K562 (cell line): ENCODE measurements at regions not wholly inside any gene's neighbourhood (a gene's known extent, or its start where the extent isn't known, plus 50 kb on each side); places are given as distances from the start of the nearest gene placed in this dataset.

Source experiments
- CTCF ChIP-seq, 3 experiments: IDR thresholded peaks in 2 of 3; conservative IDR thresholded peaks in 1 of 3; 2 replicates each; pipeline ENCODE4 v1.5.1; 2011 to 2012; ENCODE audit warnings: low read length in 3 of 3, mild to moderate bottlenecking in 3 of 3, control low read depth in 2 of 3, improper control_type of control experiment in 1 of 3, inconsistent platforms in 1 of 3, low read depth in 1 of 3, mixed read lengths in 1 of 3, moderate library complexity in 1 of 3; ENCODE audit not compliant: insufficient read depth in 2 of 3
- EP400 ChIP-seq: fragments of 450-650 bp; IDR thresholded peaks from 2 replicates; pipeline ENCODE4 v1.6.1; 2017; ENCODE audit warnings: antibody characterized with exemption, mild to moderate bottlenecking, moderate library complexity
- GATAD2B ChIP-seq: fragments of 450-650 bp; IDR thresholded peaks from 2 replicates; pipeline ENCODE4 v1.6.1; 2017; ENCODE audit warnings: mild to moderate bottlenecking, borderline replicate concordance
- KDM4B ChIP-seq, 2 experiments: fragments of 450-650 bp in 1 of 2; sonication (generic) in 1 of 2; IDR thresholded peaks; 2 replicates each; pipeline ENCODE4 v1.6.1; 2016 to 2017; ENCODE audit warnings: borderline replicate concordance in 2 of 2, antibody characterized with exemption in 1 of 2, low read depth in 1 of 2, mild to moderate bottlenecking in 1 of 2
- SP1 ChIP-seq: sonication (generic); formaldehyde crosslinking; IDR thresholded peaks from 2 replicates; pipeline ENCODE4 v1.8.1; 2022; ENCODE audit warnings: mild to moderate bottlenecking, missing genetic modification reagents
- SUPT5H ChIP-seq: fragments of 450-650 bp; IDR thresholded peaks from 2 replicates; pipeline ENCODE4 v1.6.1; 2016
- YY1 ChIP-seq, 3 experiments: IDR thresholded peaks; 2 replicates each; pipeline ENCODE4 v1.6.1; 2011; ENCODE audit warnings: low read length in 2 of 3, mild to moderate bottlenecking in 2 of 3, moderate library complexity in 2 of 3, borderline replicate concordance in 1 of 3, control low read depth in 1 of 3, low read depth in 1 of 3; ENCODE audit not compliant: insufficient read depth in 3 of 3, insufficient replicate concordance in 2 of 3, control insufficient read depth in 1 of 3, insufficient read length in 1 of 3; ENCODE audit errors: extremely low read depth in 1 of 3

DNA sequence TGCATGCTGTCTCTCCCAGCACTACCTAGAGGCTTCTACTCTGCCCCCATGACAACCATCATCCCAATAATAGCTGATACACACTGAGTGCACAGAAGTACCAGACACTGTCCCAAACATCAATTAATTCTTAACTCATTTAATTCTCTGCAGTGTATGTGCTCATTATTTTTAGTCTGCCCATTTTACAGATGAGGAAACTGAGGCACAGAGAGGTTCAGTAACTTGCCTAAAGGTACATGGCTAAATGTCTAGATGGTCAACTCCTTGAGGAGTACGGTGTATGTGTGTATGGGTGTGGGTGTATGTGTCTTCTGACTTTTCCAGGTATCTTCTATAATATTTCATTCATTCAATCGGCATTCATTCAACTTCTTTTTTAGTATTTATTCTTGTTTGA, 407.9 kb downstream of the SOX9 start:
- TF ChIP-seq YY1 (IDR thresholded peaks at IDR 0.05; ENCODE audit: borderline replicate concordance in 1 of 3, control insufficient read depth in 1 of 3, extremely low read depth in 1 of 3, insufficient read depth in 3 of 3, insufficient read length in 1 of 3, insufficient replicate concordance in 2 of 3, low read depth in 1 of 3, low read length in 2 of 3) (no peak), EP400 (no peak), SP1 (CRISPR knock-in tag) (no peak), CTCF (IDR thresholded peaks at IDR 0.05 in 2 of 3, conservative IDR thresholded peaks at IDR 0.05 in 1 of 3; ENCODE audit: insufficient read depth in 2 of 3, low read depth in 1 of 3, low read length in 3 of 3) (no peak), GATAD2B (no peak), SUPT5H (no peak), KDM4B (IDR thresholded peaks at IDR 0.05; ENCODE audit: borderline replicate concordance in 2 of 2, low read depth in 1 of 2) (no peak)
